Gastroesophageal sphincter (tissue), 4 donors: ENCODE measurements at regions not wholly inside any gene's neighbourhood (a gene's known extent, or its start where the extent isn't known, plus 50 kb on each side); places are given as distances from the start of the nearest gene placed in this dataset.

Experiments
- ATAC-seq: fragments of 150-250 bp; one replicate; pipeline ENCODE4 v1.9.1; 2016; ENCODE audit warnings: mild to moderate bottlenecking, moderate library complexity
- H3K27ac ChIP-seq, 4 donors: fragments of 200-600 bp; sonication (generic) in 3 of 4; 1 replicate in 3 of 4; 2 replicates in 1 of 4; pipeline ENCODE4 v1.5.1; 2016 to 2019
- H3K27me3 ChIP-seq: fragments of 200-600 bp; sonication (generic); one replicate; pipeline ENCODE4 v1.5.1; 2019
- H3K36me3 ChIP-seq, 2 donors: fragments of 200-600 bp; sonication (generic); one replicate each; pipeline ENCODE4 v1.5.1; 2019; ENCODE audit warnings: control low read depth in 1 of 2
- H3K4me1 ChIP-seq, 3 donors: fragments of 200-600 bp; sonication (generic); 1 replicate in 2 of 3; 2 replicates in 1 of 3; pipeline ENCODE4 v1.5.1; 2016 to 2019; ENCODE audit warnings: control low read depth in 2 of 3
- H3K4me3 ChIP-seq, 2 donors: fragments of 200-600 bp; sonication (generic); one replicate each; pipeline ENCODE4 v1.5.1; 2019; ENCODE audit warnings: mild to moderate bottlenecking in 1 of 2, moderate library complexity in 1 of 2
- H3K9me3 ChIP-seq, 3 donors: fragments of 200-600 bp; sonication (generic); one replicate each; pipeline ENCODE4 v1.5.1; 2017 to 2019; ENCODE audit warnings: control low read depth in 2 of 3
- EP300 ChIP-seq: sonication (generic); formaldehyde crosslinking; IDR thresholded peaks from one replicate; pipeline ENCODE4 v1.6.1; 2017; ENCODE audit warnings: antibody characterized with exemption, mild to moderate bottlenecking
- POLR2A ChIP-seq, 2 donors: fragments of 450-650 bp; IDR thresholded peaks; one replicate each; pipeline ENCODE4 v1.6.1; 2017; ENCODE audit warnings: antibody characterized with exemption in 2 of 2, mild to moderate bottlenecking in 2 of 2, moderate library complexity in 1 of 2
- POLR2AphosphoS5 ChIP-seq: sonication (generic); formaldehyde crosslinking; IDR thresholded peaks from one replicate; pipeline ENCODE4 v1.6.1; 2017; ENCODE audit warnings: antibody characterized with exemption
- whole genome bisulfite sequencing, 2 donors: methylation state at CpG; one replicate each; pipeline ENCODE4 v1.1.5; 2018; ENCODE audit warnings: low coverage in 1 of 2; 5-methylcytosine and 5-hydroxymethylcytosine counted together
- TF ChIP-seq, protein P1 (sequence below), 4 experiments: fragments of 200-600 bp in 2 of 4; fragments of 450-650 bp in 2 of 4; sonication (generic) in 1 of 4; IDR thresholded peaks; one replicate each; pipeline ENCODE4 v1.5.1; 2017 to 2019; ENCODE audit warnings: antibody characterized with exemption in 4 of 4, mild to moderate bottlenecking in 2 of 4, moderate library complexity in 2 of 4

DNA sequence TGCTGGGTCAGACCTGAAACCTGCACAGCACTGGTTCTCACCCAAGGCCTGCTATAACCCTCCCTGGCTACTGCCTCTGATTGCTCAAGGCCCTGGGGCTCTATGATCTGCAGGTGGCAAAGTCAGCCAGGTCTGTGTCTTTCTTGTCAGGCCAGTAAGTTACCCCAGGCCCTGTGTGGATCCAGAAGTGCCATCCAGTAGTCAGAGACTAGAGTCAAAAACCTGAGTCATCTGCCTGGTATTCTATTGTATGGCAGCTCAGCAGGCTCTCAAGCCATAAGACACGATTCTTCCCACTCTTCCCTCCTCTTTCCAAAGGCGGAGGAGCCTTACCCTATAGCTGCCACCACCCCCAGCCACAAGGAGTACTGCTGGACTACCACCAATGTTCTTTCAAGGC, 593.0 kb downstream of the FRK start:
- no peak overlapping the region for H3K4me3 ChIP-seq
- 90% methylated on average over 2 of the region's 2 CpGs; no CpG with 5 or more reads in 1 of the 2 donors for WGBS, 2 donors
- no peaks in the 10 kb centered on the region for H3K36me3 ChIP-seq
- TF ChIP-seq EP300: no peak
- TF ChIP-seq POLR2AphosphoS5: no peak
- TF ChIP-seq, protein P1, sequence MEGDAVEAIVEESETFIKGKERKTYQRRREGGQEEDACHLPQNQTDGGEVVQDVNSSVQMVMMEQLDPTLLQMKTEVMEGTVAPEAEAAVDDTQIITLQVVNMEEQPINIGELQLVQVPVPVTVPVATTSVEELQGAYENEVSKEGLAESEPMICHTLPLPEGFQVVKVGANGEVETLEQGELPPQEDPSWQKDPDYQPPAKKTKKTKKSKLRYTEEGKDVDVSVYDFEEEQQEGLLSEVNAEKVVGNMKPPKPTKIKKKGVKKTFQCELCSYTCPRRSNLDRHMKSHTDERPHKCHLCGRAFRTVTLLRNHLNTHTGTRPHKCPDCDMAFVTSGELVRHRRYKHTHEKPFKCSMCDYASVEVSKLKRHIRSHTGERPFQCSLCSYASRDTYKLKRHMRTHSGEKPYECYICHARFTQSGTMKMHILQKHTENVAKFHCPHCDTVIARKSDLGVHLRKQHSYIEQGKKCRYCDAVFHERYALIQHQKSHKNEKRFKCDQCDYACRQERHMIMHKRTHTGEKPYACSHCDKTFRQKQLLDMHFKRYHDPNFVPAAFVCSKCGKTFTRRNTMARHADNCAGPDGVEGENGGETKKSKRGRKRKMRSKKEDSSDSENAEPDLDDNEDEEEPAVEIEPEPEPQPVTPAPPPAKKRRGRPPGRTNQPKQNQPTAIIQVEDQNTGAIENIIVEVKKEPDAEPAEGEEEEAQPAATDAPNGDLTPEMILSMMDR (IDR thresholded peaks at IDR 0.05): no peak
- no peak for TF ChIP-seq POLR2A (IDR thresholded peaks at IDR 0.05)
- H3K4me1 ChIP-seq: no peaks in the 10 kb centered on the region
- no peak for ATAC-seq
- H3K27me3 ChIP-seq: no peaks in the 10 kb centered on the region
- no peaks in the 10 kb centered on the region for H3K9me3 ChIP-seq
- H3K27ac ChIP-seq: no peak overlapping the region

DNA sequence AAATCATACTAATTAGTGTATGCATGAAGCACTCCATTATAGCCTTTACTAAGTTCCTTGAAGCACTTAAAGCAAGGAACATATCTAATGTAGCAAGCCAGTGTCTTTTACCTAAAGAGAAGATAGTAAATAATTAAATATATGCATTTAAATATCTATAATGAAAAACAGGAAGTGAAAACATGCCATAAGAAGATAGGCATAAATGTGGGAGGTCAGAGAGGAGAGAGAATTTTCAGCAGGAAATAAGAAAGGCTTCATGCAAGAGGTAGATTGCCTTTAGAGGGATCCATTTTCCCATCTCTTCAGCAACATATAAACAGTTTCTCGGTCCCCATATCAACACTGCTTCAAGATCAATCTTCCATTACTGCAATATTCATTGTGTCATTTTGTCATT, 599.8 kb downstream of the FRK start:
- WGBS, 2 donors: 64 to 73% methylated on average over 1 of the region's 1 CpG
- H3K36me3 ChIP-seq: no peaks in the 10 kb centered on the region

GRCh38 chr6:115456848-115457247, 603.8 kb downstream of the FRK start:
- Histone ChIP-seq H3K36me3 (no peaks in the 10 kb centered on the region), H3K4me1 (no peaks in the 10 kb centered on the region), H3K9me3 (no peaks in the 10 kb centered on the region), H3K27ac (no peak overlapping the region), H3K27me3 (no peaks in the 10 kb centered on the region), H3K4me3 (no peak overlapping the region)
- TF ChIP-seq, protein P1 (IDR thresholded peaks at IDR 0.05): no peak
- no peak for TF ChIP-seq POLR2AphosphoS5
- no peak for ATAC-seq

More for the DNA sequence above, 599.8 kb downstream of the FRK start:
- H3K9me3 ChIP-seq: no peaks in the 10 kb centered on the region
- no peak overlapping the region for H3K27ac ChIP-seq
- no peaks in the 10 kb centered on the region for H3K27me3 ChIP-seq
- TF ChIP-seq POLR2A (IDR thresholded peaks at IDR 0.05) (no peak), EP300 (no peak), POLR2AphosphoS5 (no peak)
- TF ChIP-seq, protein P1 (IDR thresholded peaks at IDR 0.05): no peak
- ATAC-seq: no peak
- H3K4me1 ChIP-seq: no peaks in the 10 kb centered on the region
- H3K4me3 ChIP-seq: no peak overlapping the region

- no peak for ATAC-seq
- Histone ChIP-seq H3K36me3 (no peaks in the 10 kb centered on the region), H3K27me3 (no peaks in the 10 kb centered on the region), H3K4me1 (no peaks in the 10 kb centered on the region), H3K9me3 (no peaks in the 10 kb centered on the region), H3K4me3 (no peak overlapping the region), H3K27ac (no peak overlapping the region)
- 78 to 82% methylated on average over 4 of the region's 4 CpGs for WGBS, 2 donors
- TF ChIP-seq POLR2AphosphoS5 (no peak), POLR2A (IDR thresholded peaks at IDR 0.05) (no peak)
Measured at GRCh38 chr6:115443825-115444478, 616.7 kb downstream of the FRK start.

DNA sequence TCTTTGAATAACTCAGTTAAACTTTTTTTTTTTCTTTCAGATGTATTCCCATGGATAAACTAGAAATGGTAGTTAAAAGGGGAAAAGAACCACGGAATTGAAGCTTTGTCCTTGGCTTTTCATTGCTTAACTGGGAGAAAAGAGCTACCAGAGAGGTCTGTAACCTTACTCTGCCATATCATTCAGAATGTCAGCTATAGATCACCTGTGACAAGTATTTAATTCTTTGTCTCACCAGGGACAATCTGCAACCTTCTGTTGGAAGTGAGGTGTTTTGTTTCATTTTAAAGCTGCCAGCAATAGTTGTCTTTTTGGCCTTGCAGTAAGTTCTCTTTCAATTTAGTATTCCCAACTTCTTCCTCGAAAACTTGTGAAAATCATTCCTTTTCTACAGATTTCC, 618.4 kb downstream of the FRK start:
- Histone ChIP-seq H3K36me3 (no peaks in the 10 kb centered on the region), H3K4me1 (no peaks in the 10 kb centered on the region), H3K4me3 (no peak overlapping the region), H3K27ac (no peak overlapping the region), H3K9me3 (no peaks in the 10 kb centered on the region), H3K27me3 (no peaks in the 10 kb centered on the region)
- ATAC-seq: no peak
- TF ChIP-seq POLR2A (IDR thresholded peaks at IDR 0.05) (no peak), POLR2AphosphoS5 (no peak), EP300 (no peak)
- TF ChIP-seq, protein P1 (IDR thresholded peaks at IDR 0.05): no peak
- 69 to 88% methylated on average over 2 of the region's 2 CpGs for WGBS, 2 donors
